HG03196 (cell line): ENCODE measurements at regions not wholly inside any gene's neighbourhood (a gene's known extent, or its start where the extent isn't known, plus 50 kb on each side); places are given as distances from the start of the nearest gene placed in this dataset.

ENCODE experiments used
- ATAC-seq: cut with Tn5 transposase; IDR thresholded peaks from one replicate; pipeline ENCODE4 v1.9.1; 2021; ENCODE audit not compliant: unreplicated experiment

DNA sequence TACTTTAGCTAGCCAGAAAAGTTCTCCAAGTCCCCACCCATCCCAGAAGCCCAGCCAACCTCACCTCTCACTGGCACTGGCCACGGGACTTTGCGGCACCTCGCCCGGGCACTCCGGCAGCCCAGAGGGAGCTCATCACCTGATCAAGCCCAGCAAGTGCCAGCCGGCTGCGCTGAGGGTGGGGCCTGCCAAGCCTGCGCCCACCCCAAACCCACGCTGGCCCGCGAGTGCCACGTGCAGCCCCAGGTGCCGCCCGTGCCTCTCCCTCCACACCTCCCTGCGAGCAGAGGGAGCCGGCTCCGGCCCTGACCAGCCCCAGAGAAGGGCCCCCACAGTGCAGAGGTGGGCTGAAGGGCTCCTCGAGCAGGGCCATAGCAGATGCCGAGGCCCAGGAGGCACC, 585.0 kb upstream of the HS6ST1 start:
- no peak for ATAC-seq

DNA sequence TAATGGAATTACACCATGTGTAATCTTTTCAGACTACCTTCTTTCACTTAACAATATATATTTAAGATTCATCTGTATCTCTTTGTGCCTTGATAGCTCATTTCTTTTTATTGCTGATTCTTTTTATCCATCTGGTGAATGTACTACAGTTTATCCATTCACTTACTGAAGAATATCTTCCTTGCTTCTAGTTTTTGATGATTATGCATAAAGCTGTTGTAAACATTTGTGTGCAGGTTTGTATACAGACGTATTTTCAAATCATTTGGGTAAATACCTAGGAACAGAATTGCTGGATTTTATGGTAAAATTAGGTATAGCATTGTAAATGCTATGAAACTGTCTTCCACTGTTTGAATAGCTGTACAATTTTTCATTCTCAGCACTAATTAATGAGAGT, 592.6 kb upstream of the HS6ST1 start:
- ATAC-seq: no peak

DNA sequence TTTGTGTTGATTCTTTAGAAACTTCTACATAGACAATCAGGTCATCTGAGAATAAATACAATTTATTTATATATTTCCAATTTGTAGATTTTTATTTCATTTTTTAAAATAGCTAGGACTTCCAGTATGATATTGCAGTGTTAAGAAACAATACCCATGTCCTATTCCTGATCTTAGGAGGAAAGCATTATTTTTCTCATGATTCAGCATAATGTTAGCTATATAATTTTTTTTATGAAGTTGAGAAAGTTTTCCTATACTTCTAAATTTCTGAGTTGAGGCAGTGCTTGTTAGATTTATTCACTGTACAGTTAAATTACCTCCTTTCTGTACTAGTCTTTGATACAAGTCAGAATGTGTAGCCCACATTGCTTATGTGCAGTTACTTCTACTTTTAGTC, 595.7 kb upstream of the HS6ST1 start:
- no peak for ATAC-seq

DNA sequence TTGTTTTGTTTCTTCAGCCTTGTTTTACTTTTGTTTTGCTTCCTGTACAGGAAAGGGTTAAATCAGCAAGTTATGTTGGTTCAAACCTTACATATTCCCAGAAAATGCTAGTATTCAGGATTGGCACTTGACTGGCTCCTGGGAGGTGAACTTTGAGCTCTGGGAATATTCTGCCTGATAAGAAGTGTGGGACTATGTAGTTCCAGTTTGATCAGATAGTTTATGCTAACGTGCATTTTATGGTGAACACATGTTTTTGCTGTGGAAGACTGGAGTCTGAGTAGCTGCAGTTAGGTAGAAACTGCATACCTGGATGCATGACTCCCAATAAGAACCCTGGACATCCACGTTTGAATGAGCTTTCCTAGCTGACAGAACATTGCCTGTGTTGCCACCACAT, 603.1 kb upstream of the HS6ST1 start:
- no peak for ATAC-seq

- no peak for ATAC-seq
Observed at GRCh38 chr2:128922154-128922553, 603.5 kb upstream of the HS6ST1 start.

DNA sequence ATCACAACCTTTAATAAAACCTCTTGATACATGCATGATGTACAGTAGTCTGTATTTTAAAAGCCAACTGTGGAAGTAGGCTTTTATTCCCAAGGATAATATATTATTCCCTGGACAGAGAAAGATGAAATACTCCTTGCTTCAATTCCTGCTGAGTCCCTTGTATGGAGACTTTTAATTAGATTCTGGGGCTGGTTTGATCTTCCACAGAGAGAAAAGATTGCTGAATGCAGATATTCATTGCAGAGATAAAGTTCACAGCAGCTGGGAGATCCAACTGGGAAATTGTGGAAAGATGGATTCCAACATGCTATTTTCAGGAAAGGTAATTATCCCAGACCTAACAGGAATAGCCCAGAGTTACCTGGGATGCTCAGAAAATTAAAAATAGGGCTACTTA, 607.0 kb upstream of the HS6ST1 start:
- no peak for ATAC-seq

GRCh38 chr2:128930101-128930500, 611.4 kb upstream of the HS6ST1 start:
- ATAC-seq: no peak

- no peak for ATAC-seq
Observed at GRCh38 chr2:128940378-128940777, 621.7 kb upstream of the HS6ST1 start.

GRCh38 chr2:128941751-128942150, 623.1 kb upstream of the HS6ST1 start:
- no peak for ATAC-seq

GRCh38 chr2:128949360-128949759, 630.7 kb upstream of the HS6ST1 start:
- ATAC-seq: no peak

DNA sequence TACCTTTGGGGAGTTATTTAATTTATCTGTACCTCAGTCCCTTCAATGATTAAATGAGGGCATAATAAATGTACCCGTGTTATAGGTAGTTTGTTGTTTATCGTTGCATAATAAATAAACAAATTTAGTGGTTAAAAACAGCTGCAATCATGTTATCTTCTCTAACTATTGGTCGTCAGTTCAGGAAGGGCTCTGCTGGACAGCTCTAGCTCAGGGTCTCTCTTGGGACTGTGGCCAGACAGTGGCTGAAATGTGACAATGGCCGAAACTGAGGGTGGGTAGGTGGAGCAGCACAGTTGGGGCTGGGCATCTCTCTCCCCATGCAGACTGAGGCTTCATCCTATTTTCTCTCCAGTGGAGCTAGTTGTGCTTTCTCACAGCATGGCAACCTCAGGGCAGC, 632.1 kb upstream of the HS6ST1 start:
- no peak for ATAC-seq

DNA sequence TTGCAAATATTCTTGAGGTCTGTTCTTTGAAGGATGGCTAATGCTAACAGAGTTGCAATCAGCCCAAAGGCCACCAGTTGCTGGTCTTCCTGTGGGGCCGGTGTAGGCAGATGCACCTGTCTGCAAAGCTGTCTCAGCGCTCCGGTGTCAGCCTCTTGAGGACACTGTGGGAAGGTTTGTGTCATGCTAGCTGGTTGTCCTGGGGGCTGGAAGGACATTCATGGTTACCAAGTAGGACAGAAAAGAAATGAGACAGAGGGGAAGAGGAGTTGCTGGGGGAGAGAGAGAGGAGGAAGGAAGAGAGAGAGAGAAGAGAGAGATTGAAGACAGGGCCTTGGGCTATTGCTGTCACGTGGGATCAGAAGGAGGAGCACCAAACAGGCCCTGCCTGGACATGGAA, 639.6 kb upstream of the HS6ST1 start:
- no peak for ATAC-seq

- no peak for ATAC-seq
Observed at GRCh38 chr2:128967646-128968045, 649.0 kb upstream of the HS6ST1 start.

GRCh38 chr2:128969374-128969773, 650.7 kb upstream of the HS6ST1 start:
- no peak for ATAC-seq

DNA sequence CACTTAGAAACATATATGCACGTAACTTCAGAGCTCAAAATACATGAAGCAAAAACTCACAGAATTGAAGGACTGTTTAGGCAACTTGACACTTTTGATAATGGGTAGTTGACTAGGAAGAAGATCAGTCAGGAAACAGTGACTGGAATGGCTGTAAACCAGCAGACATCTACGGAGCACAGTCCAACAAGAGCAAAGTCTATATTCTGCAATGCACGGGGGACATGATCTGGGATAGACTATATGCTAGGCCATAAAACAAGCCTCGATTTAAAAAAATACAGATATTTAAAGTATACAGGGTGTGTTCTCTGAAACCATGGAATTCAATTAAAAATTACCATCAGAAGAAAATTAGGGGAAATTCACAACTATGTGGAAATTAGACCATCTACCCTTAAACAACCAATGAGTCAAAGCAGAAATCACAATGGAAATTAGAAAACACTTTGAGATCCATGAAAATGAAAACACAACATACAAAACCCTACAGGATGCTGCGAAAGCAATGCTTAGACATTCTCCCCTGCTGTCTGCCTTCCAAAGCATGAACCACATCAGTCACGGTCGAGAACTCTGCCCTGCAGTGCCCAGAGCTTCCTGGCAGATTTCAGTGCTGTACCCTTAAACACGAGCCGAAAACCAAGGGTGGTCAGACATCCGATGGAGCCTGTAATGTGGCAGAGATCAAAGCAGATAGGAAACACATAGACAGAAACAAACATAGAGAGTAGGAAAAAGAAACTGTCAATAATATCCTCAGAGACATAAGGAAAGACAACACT, 651.9 kb upstream of the HS6ST1 start:
- ATAC-seq: no peak

DNA sequence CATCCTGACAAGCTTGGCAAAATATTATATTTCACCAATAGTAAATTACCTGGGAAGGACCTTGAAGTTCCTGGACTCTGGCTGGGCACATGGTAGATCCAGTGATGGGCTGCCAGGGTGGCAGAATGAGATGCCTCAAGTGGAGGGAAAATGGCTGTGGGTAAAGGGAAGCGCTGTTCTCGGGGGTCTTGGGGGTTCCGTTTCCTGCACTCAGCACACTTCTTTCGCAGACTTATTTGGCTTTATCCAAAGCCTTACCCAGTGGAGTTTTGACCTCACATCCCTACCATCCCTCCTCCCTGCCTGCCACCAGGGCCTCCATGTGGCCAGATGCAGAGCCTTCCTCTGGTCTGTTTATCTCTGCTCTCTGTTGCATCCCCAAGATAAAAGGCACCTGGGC, 654.9 kb upstream of the HS6ST1 start:
- ATAC-seq: no peak

GRCh38 chr2:128978212-128978611, 659.5 kb upstream of the HS6ST1 start:
- ATAC-seq: no peak

DNA sequence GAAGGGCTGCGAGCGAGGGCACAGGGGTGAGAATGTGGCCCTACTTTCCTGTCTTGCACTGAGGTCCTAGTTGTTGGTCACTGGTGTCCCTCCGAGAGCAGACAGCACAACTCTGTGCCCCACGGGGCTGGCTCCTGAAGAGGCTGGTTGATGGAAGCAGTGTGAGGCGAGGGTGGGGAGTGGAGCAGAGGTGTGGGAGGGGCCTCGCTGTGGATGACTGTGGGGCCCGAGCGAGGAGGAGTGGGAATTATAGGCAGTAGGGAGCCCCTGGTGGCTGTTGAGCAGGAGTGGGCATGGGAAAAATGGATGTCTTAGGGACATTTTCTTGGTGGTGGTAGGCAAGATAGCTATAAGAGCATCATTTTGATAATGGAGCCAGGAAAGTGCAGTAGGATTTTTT, 660.5 kb upstream of the HS6ST1 start:
- no peak for ATAC-seq

GRCh38 chr2:128980475-128980874, 661.8 kb upstream of the HS6ST1 start:
- no peak for ATAC-seq

- no peak for ATAC-seq
Observed at GRCh38 chr2:128981353-128981752, 662.7 kb upstream of the HS6ST1 start.

DNA sequence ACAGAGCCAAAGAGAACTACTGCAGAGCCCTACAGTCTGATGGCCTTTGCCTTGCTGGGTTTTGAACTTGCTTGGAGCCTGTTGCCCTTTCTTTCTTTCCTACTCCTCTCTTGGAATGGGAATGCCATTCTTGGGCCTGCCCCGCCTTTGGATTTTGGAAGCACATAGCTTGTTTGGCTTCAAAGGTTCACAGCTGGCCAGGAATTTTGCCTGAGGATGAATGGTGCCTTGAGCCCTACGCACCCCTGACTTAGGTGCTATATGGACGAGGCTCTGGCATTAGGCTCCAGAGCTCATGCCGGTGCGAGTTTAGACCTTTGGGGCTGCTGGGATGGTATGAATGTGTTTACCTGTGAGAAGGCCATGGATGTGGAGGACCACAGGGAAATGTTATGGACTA, 663.3 kb upstream of the HS6ST1 start:
- ATAC-seq: no peak

DNA sequence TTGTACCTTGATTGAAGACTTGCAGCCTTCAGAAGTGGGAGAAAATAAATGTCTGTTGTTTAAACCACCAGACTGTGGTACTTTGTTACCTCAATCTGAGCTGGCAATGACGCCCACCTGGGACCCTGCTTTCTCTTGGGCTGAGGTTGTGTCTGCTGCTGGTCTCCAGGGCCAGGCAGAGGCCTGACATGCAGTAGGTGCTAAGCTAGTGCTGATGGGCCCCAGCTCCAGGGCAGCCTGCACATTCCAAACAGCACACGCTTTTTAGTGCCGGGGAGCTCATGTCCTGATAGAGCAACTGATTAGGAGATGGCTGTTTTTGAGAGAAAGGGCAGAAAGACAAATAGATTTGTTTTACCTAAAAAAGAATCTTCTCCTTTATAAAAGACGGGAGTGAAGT, 664.0 kb upstream of the HS6ST1 start:
- ATAC-seq: no peak

GRCh38 chr2:128983094-128983493, 664.4 kb upstream of the HS6ST1 start:
- ATAC-seq: no peak
